Common myeloid progenitor, CD34-positive (primary cell): ENCODE measurements at regions not wholly inside any gene's neighbourhood (a gene's known extent, or its start where the extent isn't known, plus 50 kb on each side); places are given as distances from the start of the nearest gene placed in this dataset.

Experiments used
- CTCF ChIA-PET: fragments of 350-600 bp; sonication (Branson Sonifier 250); formaldehyde crosslinking; loops from one replicate; lab custom pipeline; 2021; ENCODE audit warnings: antibody characterized with exemption; lab: Charles Lee
- POLR2A ChIA-PET: fragments of 350-600 bp; sonication (Branson Sonifier 250); formaldehyde crosslinking; loops from one replicate; lab custom pipeline; 2021; ENCODE audit warnings: antibody characterized with exemption; lab: Charles Lee
- DNase-seq, 3 donors: peaks; one replicate each; pipeline versions ENCODE4 v3.0.0 to v3.0.0-alpha.2; 2013
- H3K27ac ChIP-seq, 2 experiments: 1 replicate in 1 of 2; 2 replicates in 1 of 2; pipeline ENCODE4 v1.7.0; 2013; ENCODE audit warnings: inconsistent platforms in 2 of 2, low read length in 2 of 2, mild to moderate bottlenecking in 2 of 2, low read depth in 1 of 2, moderate library complexity in 1 of 2; ENCODE audit not compliant: severe bottlenecking in 2 of 2, insufficient read depth in 1 of 2, poor library complexity in 1 of 2
- H3K27me3 ChIP-seq, 5 experiments: replicated peaks in 2 of 5; 1 replicate in 3 of 5; 2 replicates in 2 of 5; pipeline versions ENCODE4 v1.6.1 to v1.7.0; 2013; ENCODE audit warnings: low read length in 4 of 5, mild to moderate bottlenecking in 2 of 5, moderate library complexity in 2 of 5, inconsistent platforms in 1 of 5; ENCODE audit not compliant: insufficient read depth in 5 of 5, control insufficient read depth in 4 of 5
- H3K36me3 ChIP-seq, 4 experiments: 1 replicate in 2 of 4; 2 replicates in 2 of 4; pipeline versions ENCODE4 v1.6.1 to v1.7.0; 2013; ENCODE audit warnings: low read length in 3 of 4, control low read depth in 1 of 4, mild to moderate bottlenecking in 1 of 4; ENCODE audit not compliant: control insufficient read depth in 4 of 4, insufficient read depth in 4 of 4
- H3K4me1 ChIP-seq, 4 experiments: 1 replicate in 3 of 4; 2 replicates in 1 of 4; pipeline versions ENCODE4 v1.6.1 to v1.7.1; 2013; ENCODE audit warnings: low read length in 3 of 4, mild to moderate bottlenecking in 3 of 4, control low read depth in 1 of 4, inconsistent platforms in 1 of 4, moderate library complexity in 1 of 4; ENCODE audit not compliant: control insufficient read depth in 4 of 4, insufficient read depth in 4 of 4; ENCODE audit errors: control extremely low read depth in 1 of 4
- H3K4me3 ChIP-seq, 7 experiments: 1 replicate in 4 of 7; 2 replicates in 3 of 7; pipeline versions ENCODE4 v1.5.1 to v1.7.0; 2013; ENCODE audit warnings: mild to moderate bottlenecking in 7 of 7, low read length in 6 of 7, moderate library complexity in 6 of 7, inconsistent platforms in 2 of 7, low read depth in 2 of 7, control low read depth in 1 of 7; ENCODE audit not compliant: insufficient read depth in 4 of 7, control insufficient read depth in 1 of 7; ENCODE audit errors: extremely low read depth in 1 of 7
- H3K9me3 ChIP-seq, 5 experiments: 1 replicate in 4 of 5; 2 replicates in 1 of 5; pipeline versions ENCODE4 v1.6.1 to v1.7.1; 2013; ENCODE audit warnings: low read length in 4 of 5, mild to moderate bottlenecking in 2 of 5, inconsistent platforms in 1 of 5, low read depth in 1 of 5, moderate library complexity in 1 of 5; ENCODE audit not compliant: control insufficient read depth in 4 of 5, insufficient read depth in 2 of 5; ENCODE audit errors: control extremely low read depth in 1 of 5
- WGBS: methylation state at CpG from one replicate; pipeline ENCODE4 v1.1.5; 2013; ENCODE audit not compliant: insufficient coverage; 5-methylcytosine and 5-hydroxymethylcytosine counted together

GRCh38 chr4:36508394-36508793 is 227.0 kb downstream of the DTHD1 start:
- WGBS: 28% methylated on average over 2 of the region's 2 CpGs
- Histone ChIP-seq H3K36me3 (no peaks in the 10 kb centered on the region), H3K4me3 (no peak overlapping the region), H3K4me1 (no peaks in the 10 kb centered on the region), H3K27me3 (no peaks in the 10 kb centered on the region), H3K27ac (no peak overlapping the region), H3K9me3 (no peaks in the 10 kb centered on the region)
- CTCF ChIA-PET: no interaction called here
- DNase-seq: no peak
- POLR2A ChIA-PET: no interaction called here

DNA sequence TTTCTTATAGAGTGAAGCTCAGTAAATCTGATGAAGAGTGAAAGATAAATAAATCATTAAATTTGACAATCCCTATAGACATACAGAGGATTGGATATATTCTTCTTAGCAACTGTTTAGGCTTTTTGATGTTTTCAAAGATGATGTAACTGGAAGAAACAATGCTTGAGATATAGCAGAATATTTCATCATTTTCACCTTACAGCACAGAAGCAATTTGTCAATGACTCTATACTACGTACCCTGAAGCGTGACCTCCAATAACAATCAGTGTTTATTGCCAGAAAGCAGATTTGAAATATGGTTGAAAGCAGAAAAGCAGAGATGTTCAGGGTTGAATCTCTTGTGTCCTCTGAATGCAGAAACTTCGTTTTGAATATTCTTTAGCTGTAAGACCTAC is 228.4 kb downstream of the DTHD1 start:
- DNase-seq: no peak

GRCh38 chr4:36511785-36512184 is 230.4 kb downstream of the DTHD1 start:
- CTCF ChIA-PET: no interaction called here
- WGBS: no CpG with 5 or more reads among the region's 1 CpG
- Histone ChIP-seq H3K9me3 (no peaks in the 10 kb centered on the region), H3K27ac (no peak overlapping the region), H3K27me3 (no peaks in the 10 kb centered on the region), H3K4me3 (no peak overlapping the region), H3K4me1 (no peaks in the 10 kb centered on the region), H3K36me3 (no peaks in the 10 kb centered on the region)
- POLR2A ChIA-PET: no interaction called here
- DNase-seq: no peak

More for the DNA sequence above, 228.4 kb downstream of the DTHD1 start:
- POLR2A ChIA-PET: no interaction called here
- CTCF ChIA-PET: no interaction called here
- Histone ChIP-seq H3K9me3 (no peaks in the 10 kb centered on the region), H3K36me3 (no peaks in the 10 kb centered on the region), H3K27ac (no peak overlapping the region), H3K27me3 (no peaks in the 10 kb centered on the region), H3K4me3 (no peak overlapping the region), H3K4me1 (no peaks in the 10 kb centered on the region)
- WGBS: 100% methylated on average over 2 of the region's 3 CpGs

- no peak overlapping the region for H3K4me3 ChIP-seq
- no peaks in the 10 kb centered on the region for H3K4me1 ChIP-seq
- H3K9me3 ChIP-seq: no peaks in the 10 kb centered on the region
- no peak for DNase-seq
- ChIA-PET CTCF (no interaction called here), POLR2A (no interaction called here)
- H3K27me3 ChIP-seq: no peaks in the 10 kb centered on the region
- no peaks in the 10 kb centered on the region for H3K36me3 ChIP-seq
- no peak overlapping the region for H3K27ac ChIP-seq
- 100% methylated on average over 2 of the region's 4 CpGs for WGBS
These were observed 235.2 kb downstream of the DTHD1 start for GRCh38 chr4:36516522-36517095.

GRCh38 chr4:36523182-36523581 is 241.8 kb downstream of the DTHD1 start:
- POLR2A ChIA-PET: no interaction called here
- Histone ChIP-seq H3K4me3 (no peak overlapping the region), H3K4me1 (no peaks in the 10 kb centered on the region), H3K9me3 (peaks cover 0 to 2% (median 0%) of the 10 kb centered on the region in 5 experiments), H3K36me3 (no peaks in the 10 kb centered on the region), H3K27me3 (no peaks in the 10 kb centered on the region), H3K27ac (no peak overlapping the region)
- no peak for DNase-seq
- CTCF ChIA-PET: no interaction called here

DNA sequence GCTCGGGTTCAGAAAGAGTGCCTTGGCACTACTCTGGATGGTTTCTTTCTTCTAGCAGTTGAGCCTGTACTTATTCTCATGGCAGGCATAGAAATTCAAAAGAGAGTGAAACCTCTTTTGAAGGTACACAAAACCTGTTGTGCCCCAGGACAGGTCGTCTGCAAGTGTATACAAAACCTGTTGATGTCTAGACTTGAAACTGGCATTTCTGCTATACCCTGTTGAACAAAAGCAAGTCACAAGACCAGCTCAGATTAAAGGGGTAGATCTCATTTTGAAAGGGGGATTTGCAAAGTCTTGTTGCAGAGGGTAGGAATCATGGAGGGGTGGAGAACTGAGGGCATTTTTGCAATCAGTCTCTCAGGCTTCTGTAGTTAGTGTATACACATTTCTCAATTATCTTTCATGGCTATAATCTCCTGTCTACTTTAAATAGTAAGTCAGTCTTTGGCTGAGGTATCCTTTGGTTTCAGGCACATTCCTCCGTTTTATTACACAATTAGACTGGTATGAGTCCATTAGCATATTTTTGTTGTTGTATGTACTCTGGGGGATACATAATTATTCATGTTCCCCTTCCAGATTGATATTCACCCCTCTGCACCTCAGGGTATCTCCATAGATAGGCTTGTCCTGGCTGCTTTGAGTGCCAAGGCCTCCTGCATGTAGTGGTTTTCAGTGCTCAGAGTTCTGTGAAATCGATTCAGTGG is 251.4 kb downstream of the DTHD1 start:
- CTCF ChIA-PET: no interaction called here
- WGBS: 61% methylated on average over 2 of the region's 4 CpGs
- no peak for DNase-seq

GRCh38 chr4:36533944-36534343 is 252.5 kb downstream of the DTHD1 start:
- no peak for DNase-seq
- no peaks in the 10 kb centered on the region for H3K4me1 ChIP-seq
- no peak overlapping the region for H3K4me3 ChIP-seq
- 100% methylated on average over 1 of the region's 1 CpG for WGBS
- CTCF ChIA-PET: interaction anchor here (1.3 kb wide), 1 partner anchor 9 kb away, joined by 4 read pairs; no protein-coding TSS in a partner anchor
- no peaks in the 10 kb centered on the region for H3K27me3 ChIP-seq
- POLR2A ChIA-PET: no interaction called here
- no peaks in the 10 kb centered on the region for H3K36me3 ChIP-seq
- peaks cover 0 to 7% (median 0%) of the 10 kb centered on the region in 5 experiments for H3K9me3 ChIP-seq
- H3K27ac ChIP-seq: no peak overlapping the region

More for the DNA sequence above, 251.4 kb downstream of the DTHD1 start:
- H3K27me3 ChIP-seq: no peaks in the 10 kb centered on the region
- no peak overlapping the region for H3K4me3 ChIP-seq
- POLR2A ChIA-PET: no interaction called here
- H3K4me1 ChIP-seq: no peaks in the 10 kb centered on the region
- no peaks in the 10 kb centered on the region for H3K36me3 ChIP-seq
- no peak overlapping the region for H3K27ac ChIP-seq
- peaks cover 0 to 9% (median 0%) of the 10 kb centered on the region in 5 experiments for H3K9me3 ChIP-seq
